K562 (cell line): ENCODE measurements at regions not wholly inside any gene's neighbourhood (a gene's known extent, or its start where the extent isn't known, plus 50 kb on each side); places are given as distances from the start of the nearest gene placed in this dataset.

Source experiments
- CTCF ChIP-seq, 3 experiments: IDR thresholded peaks in 2 of 3; conservative IDR thresholded peaks in 1 of 3; 2 replicates each; pipeline ENCODE4 v1.5.1; 2011 to 2012; ENCODE audit warnings: low read length in 3 of 3, mild to moderate bottlenecking in 3 of 3, control low read depth in 2 of 3, improper control_type of control experiment in 1 of 3, inconsistent platforms in 1 of 3, low read depth in 1 of 3, mixed read lengths in 1 of 3, moderate library complexity in 1 of 3; ENCODE audit not compliant: insufficient read depth in 2 of 3
- FOXP1 ChIP-seq: sonication (generic); formaldehyde crosslinking; IDR thresholded peaks from 2 replicates; pipeline ENCODE4 v1.8.0; 2022; ENCODE audit warnings: mild to moderate bottlenecking, missing genetic modification reagents
- JUN ChIP-seq, 2 experiments: sonication (generic) in 1 of 2; formaldehyde crosslinking in 1 of 2; IDR thresholded peaks; 2 replicates each; pipeline versions ENCODE4 v1.6.1 to v1.8.0; 2012 to 2022; ENCODE audit warnings: borderline replicate concordance in 2 of 2, mild to moderate bottlenecking in 2 of 2, improper control_type of control experiment in 1 of 2, low read depth in 1 of 2, low read length in 1 of 2, missing genetic modification reagents in 1 of 2
- KAT8 ChIP-seq: fragments of 450-650 bp; IDR thresholded peaks from 2 replicates; pipeline ENCODE4 v1.6.1; 2016; ENCODE audit warnings: low read depth, mild to moderate bottlenecking
- MEF2D ChIP-seq: conservative IDR thresholded peaks from 2 replicates; pipeline ENCODE4 v1.6.1; 2016; ENCODE audit warnings: low read depth, missing genetic modification characterization, missing compliant biosample characterization
- MYNN ChIP-seq, 2 experiments: sonication (generic); formaldehyde crosslinking in 1 of 2; IDR thresholded peaks; 2 replicates each; pipeline versions ENCODE4 v1.5.0 to v1.6.1; 2016 to 2020; ENCODE audit warnings: antibody characterized with exemption in 1 of 2, missing genetic modification reagents in 1 of 2
- POLR2AphosphoS5 ChIP-seq: IDR thresholded peaks from 2 replicates; pipeline ENCODE4 v1.6.1; 2011; ENCODE audit warnings: mild to moderate bottlenecking, low read depth, low read length, moderate library complexity; ENCODE audit not compliant: control insufficient read depth, insufficient read depth
- ZNF121 ChIP-seq: sonication (generic); formaldehyde crosslinking; conservative IDR thresholded peaks from 2 replicates; pipeline ENCODE4 v1.8.0; 2022; ENCODE audit warnings: missing genetic modification reagents
- ZNF224 ChIP-seq: sonication (generic); formaldehyde crosslinking; IDR thresholded peaks from 2 replicates; pipeline ENCODE4 v1.8.0; 2022; ENCODE audit warnings: mild to moderate bottlenecking, missing genetic modification reagents
- ZNF407 ChIP-seq: fragments of 450-650 bp; IDR thresholded peaks from 2 replicates; pipeline ENCODE4 v1.6.1; 2016; ENCODE audit warnings: low read depth
- ZSCAN29 ChIP-seq: fragments of 450-650 bp; IDR thresholded peaks from 2 replicates; pipeline ENCODE4 v1.6.1; 2017
- TF ChIP-seq, protein P1 (sequence below): sonication (generic); formaldehyde crosslinking; IDR thresholded peaks from 2 replicates; pipeline ENCODE4 v1.8.1; 2023; ENCODE audit warnings: mild to moderate bottlenecking, missing genetic modification reagents
- TF ChIP-seq, protein P2 (sequence below): sonication (generic); formaldehyde crosslinking; IDR thresholded peaks from 2 replicates; pipeline ENCODE4 v1.8.0; 2022; ENCODE audit warnings: mild to moderate bottlenecking, missing genetic modification reagents

DNA sequence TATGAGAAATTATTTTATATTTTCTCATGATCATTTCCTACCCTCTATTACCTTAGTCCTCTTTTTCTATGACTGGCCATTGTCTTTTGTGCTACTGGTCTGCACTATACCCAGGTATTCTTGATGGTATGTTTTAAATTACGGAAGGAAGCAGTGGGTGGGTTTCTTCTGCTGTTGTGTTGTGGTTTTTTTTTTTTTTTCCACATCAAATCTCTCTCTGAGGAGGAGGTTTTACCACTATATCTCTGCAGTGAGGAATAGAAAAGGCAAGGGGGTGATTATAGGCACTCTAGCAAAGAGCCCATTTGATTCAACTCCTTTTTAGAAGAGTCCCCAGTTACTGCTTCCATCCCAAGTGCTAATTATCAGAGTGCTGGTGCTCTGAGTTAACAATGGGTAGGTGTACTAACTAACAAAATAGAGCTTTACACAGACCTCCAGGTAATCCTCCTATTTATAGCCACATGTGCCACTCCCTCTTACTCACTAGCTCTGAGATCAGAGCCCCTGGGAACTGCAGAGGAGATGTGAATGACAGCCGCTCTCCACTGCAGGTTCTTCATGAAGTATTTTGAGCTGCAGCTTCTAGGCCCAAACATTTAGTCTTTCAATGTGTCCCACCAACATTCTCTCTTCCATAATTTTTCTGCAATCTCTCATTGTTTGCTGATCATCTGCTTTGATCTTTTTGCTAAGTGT is 301.6 kb upstream of the GULP1 start:
- TF ChIP-seq JUN (IDR thresholded peaks at IDR 0.05; ENCODE audit: borderline replicate concordance, low read depth, low read length) = no peak
- no peak for TF ChIP-seq JUN (CRISPR knock-in tag; IDR thresholded peaks at IDR 0.05; ENCODE audit: borderline replicate concordance)
- no peak for TF ChIP-seq MEF2D
- TF ChIP-seq ZNF121 = no peak
- no peak for TF ChIP-seq FOXP1 (CRISPR knock-in tag)
- TF ChIP-seq, protein P1, sequence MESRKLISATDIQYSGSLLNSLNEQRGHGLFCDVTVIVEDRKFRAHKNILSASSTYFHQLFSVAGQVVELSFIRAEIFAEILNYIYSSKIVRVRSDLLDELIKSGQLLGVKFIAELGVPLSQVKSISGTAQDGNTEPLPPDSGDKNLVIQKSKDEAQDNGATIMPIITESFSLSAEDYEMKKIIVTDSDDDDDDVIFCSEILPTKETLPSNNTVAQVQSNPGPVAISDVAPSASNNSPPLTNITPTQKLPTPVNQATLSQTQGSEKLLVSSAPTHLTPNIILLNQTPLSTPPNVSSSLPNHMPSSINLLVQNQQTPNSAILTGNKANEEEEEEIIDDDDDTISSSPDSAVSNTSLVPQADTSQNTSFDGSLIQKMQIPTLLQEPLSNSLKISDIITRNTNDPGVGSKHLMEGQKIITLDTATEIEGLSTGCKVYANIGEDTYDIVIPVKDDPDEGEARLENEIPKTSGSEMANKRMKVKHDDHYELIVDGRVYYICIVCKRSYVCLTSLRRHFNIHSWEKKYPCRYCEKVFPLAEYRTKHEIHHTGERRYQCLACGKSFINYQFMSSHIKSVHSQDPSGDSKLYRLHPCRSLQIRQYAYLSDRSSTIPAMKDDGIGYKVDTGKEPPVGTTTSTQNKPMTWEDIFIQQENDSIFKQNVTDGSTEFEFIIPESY = no peak
- no peak for TF ChIP-seq MYNN (IDR thresholded peaks at IDR 0.05)
- TF ChIP-seq MYNN (CRISPR knock-in tag; IDR thresholded peaks at IDR 0.05) = no peak
- no peak for TF ChIP-seq KAT8
- TF ChIP-seq ZNF224 (CRISPR knock-in tag) = no peak
- no peak for TF ChIP-seq CTCF (IDR thresholded peaks at IDR 0.05 in 2 of 3, conservative IDR thresholded peaks at IDR 0.05 in 1 of 3; ENCODE audit: insufficient read depth in 2 of 3, low read depth in 1 of 3, low read length in 3 of 3)
- TF ChIP-seq, protein P2, sequence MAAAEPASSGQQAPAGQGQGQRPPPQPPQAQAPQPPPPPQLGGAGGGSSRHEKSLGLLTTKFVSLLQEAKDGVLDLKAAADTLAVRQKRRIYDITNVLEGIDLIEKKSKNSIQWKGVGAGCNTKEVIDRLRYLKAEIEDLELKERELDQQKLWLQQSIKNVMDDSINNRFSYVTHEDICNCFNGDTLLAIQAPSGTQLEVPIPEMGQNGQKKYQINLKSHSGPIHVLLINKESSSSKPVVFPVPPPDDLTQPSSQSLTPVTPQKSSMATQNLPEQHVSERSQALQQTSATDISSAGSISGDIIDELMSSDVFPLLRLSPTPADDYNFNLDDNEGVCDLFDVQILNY (CRISPR knock-in tag) = no peak
- TF ChIP-seq POLR2AphosphoS5 = no peak
- TF ChIP-seq ZSCAN29 = no peak
- no peak for TF ChIP-seq ZNF407
